Testis (tissue), 2 donors: ENCODE measurements at regions not wholly inside any gene's neighbourhood (a gene's known extent, or its start where the extent isn't known, plus 50 kb on each side); places are given as distances from the start of the nearest gene placed in this dataset.

ENCODE experiments used
- DNase-seq: peaks from one replicate; pipeline ENCODE4 v3.0.0-alpha.2; 2019
- H3K27ac ChIP-seq, 2 donors: fragments of 200-600 bp; sonication (generic); one replicate each; pipeline ENCODE4 v1.5.1; 2019
- H3K27me3 ChIP-seq: fragments of 200-600 bp; sonication (generic); one replicate; pipeline ENCODE4 v1.5.1; 2019
- H3K36me3 ChIP-seq: fragments of 200-600 bp; sonication (generic); one replicate; pipeline ENCODE4 v1.5.1; 2017; ENCODE audit warnings: low read depth; ENCODE audit errors: missing control alignments
- H3K4me1 ChIP-seq: fragments of 200-600 bp; sonication (generic); one replicate; pipeline ENCODE4 v1.5.1; 2019
- H3K4me3 ChIP-seq, 2 donors: fragments of 200-600 bp; sonication (generic); one replicate each; pipeline ENCODE4 v1.5.1; 2017 to 2019
- H3K9me3 ChIP-seq: fragments of 200-600 bp; sonication (generic); one replicate; pipeline ENCODE4 v1.5.1; 2017
- POLR2A ChIP-seq: fragments of 450-650 bp; IDR thresholded peaks from one replicate; pipeline ENCODE4 v1.6.1; 2017; ENCODE audit warnings: antibody characterized with exemption, mild to moderate bottlenecking, moderate library complexity
- WGBS, 2 donors: methylation state at CpG; one replicate each; pipeline ENCODE4 v1.1.5; 2018; 5-methylcytosine and 5-hydroxymethylcytosine counted together
- intact Hi-C: fragments of 100-400 bp; cut with DNase I; formaldehyde crosslinking; loops from one replicate; pipeline ENCODE4 v1.15.1; 2023; ENCODE audit warnings: low total_unique reads
- TF ChIP-seq, protein P1 (sequence below), 3 experiments: fragments of 450-650 bp in 2 of 3; fragments of 200-600 bp in 1 of 3; sonication (generic) in 1 of 3; IDR thresholded peaks; one replicate each; pipeline ENCODE4 v1.5.1; 2016 to 2019; ENCODE audit warnings: antibody characterized with exemption in 3 of 3, mild to moderate bottlenecking in 2 of 3, moderate library complexity in 1 of 3

DNA sequence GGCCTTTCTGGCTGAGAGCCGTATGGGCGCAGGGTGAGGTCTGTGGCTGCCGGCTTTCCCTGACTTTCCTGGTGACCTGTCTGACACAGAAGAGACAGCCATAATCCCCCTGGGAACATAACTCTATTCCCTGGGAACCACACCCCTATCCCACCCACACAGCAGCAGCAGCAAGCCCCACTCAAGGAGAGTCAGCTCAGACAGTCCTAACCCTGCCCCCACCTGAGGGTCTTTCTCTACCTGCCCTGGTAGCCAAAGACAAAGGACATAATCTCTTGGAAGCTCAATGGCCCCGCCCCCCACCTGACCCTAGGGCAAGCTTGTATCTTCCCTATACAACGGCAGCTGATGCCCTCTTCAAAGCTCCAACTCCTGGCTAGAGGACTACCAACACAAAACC lies 74.6 kb downstream of the PABPC4L start:
- no peak overlapping the region for H3K4me3 ChIP-seq
- no peaks in the 10 kb centered on the region for H3K27me3 ChIP-seq
- H3K9me3 ChIP-seq, result no peaks in the 10 kb centered on the region
- no peaks in the 10 kb centered on the region for H3K36me3 ChIP-seq
- no peaks in the 10 kb centered on the region for H3K4me1 ChIP-seq
- intact Hi-C loops, result no loop called here
- no peak for DNase-seq
- 93 to 98% methylated on average over 4 to 5 of the region's 5 CpGs for WGBS, 2 donors
- TF ChIP-seq, protein P1, sequence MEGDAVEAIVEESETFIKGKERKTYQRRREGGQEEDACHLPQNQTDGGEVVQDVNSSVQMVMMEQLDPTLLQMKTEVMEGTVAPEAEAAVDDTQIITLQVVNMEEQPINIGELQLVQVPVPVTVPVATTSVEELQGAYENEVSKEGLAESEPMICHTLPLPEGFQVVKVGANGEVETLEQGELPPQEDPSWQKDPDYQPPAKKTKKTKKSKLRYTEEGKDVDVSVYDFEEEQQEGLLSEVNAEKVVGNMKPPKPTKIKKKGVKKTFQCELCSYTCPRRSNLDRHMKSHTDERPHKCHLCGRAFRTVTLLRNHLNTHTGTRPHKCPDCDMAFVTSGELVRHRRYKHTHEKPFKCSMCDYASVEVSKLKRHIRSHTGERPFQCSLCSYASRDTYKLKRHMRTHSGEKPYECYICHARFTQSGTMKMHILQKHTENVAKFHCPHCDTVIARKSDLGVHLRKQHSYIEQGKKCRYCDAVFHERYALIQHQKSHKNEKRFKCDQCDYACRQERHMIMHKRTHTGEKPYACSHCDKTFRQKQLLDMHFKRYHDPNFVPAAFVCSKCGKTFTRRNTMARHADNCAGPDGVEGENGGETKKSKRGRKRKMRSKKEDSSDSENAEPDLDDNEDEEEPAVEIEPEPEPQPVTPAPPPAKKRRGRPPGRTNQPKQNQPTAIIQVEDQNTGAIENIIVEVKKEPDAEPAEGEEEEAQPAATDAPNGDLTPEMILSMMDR (IDR thresholded peaks at IDR 0.05), result no peak
- no peak for TF ChIP-seq POLR2A
- H3K27ac ChIP-seq, result no peak overlapping the region

DNA sequence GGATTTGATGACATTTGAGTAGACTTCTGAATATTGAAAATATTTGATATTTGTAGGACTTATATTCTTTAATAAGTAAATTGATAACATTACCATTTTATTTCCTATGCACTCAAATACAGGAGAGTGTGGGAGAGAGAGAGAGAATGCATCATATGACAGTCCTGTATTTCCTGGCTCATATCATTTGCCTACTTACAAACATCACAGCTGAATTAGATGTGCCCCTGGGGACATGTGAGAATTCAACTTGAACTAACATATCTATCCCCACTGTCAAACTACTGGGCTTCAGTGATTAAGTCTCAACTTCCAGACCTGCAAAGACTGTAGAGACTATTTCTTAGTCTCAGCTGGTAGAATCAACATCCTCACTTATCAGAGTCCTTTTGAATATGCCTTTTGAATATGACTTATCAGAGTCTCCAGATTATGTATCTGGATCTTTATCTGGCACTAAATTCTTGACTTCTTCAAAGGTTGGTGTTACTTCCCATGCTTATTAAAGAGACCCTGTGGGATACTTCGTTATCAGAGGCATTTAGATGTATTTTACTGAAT lies 75.5 kb downstream of the PABPC4L start:
- Histone ChIP-seq H3K4me1 (no peaks in the 10 kb centered on the region), H3K27ac (no peak overlapping the region), H3K36me3 (no peaks in the 10 kb centered on the region), H3K9me3 (no peaks in the 10 kb centered on the region), H3K27me3 (no peaks in the 10 kb centered on the region), H3K4me3 (no peak overlapping the region)
- TF ChIP-seq, protein P1 (IDR thresholded peaks at IDR 0.05), result no peak
- TF ChIP-seq POLR2A, result no peak
- DNase-seq, result no peak
- intact Hi-C loops, result no loop called here
- WGBS, 2 donors, result 91 to 93% methylated on average over 1 of the region's 1 CpG

DNA sequence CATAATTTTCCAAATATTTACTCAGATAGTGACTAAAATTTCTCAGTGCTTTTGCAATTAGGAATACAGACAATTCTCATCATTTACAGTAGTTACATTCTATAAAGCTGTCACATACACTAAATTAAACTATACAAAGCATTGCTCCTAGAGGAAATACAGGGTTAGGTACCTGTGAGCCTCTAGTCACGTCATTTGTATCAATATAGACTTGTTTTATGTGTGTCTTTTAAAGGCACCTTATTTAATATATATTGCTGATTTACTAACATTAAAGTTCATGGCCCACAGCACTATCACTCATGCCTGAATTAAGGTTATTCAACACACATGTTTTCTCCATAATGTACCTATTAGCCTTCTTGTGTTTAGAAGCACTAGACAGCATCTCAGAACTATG lies 78.7 kb downstream of the PABPC4L start:
- intact Hi-C loops, result no loop called here
- TF ChIP-seq POLR2A, result no peak
- TF ChIP-seq, protein P1 (IDR thresholded peaks at IDR 0.05), result no peak
- Histone ChIP-seq H3K36me3 (no peaks in the 10 kb centered on the region), H3K4me3 (no peak overlapping the region), H3K27ac (no peak overlapping the region), H3K9me3 (no peaks in the 10 kb centered on the region), H3K4me1 (no peaks in the 10 kb centered on the region), H3K27me3 (no peaks in the 10 kb centered on the region)
- no peak for DNase-seq
- WGBS, 2 donors, result 91 to 92% methylated on average over 1 of the region's 1 CpG

DNA sequence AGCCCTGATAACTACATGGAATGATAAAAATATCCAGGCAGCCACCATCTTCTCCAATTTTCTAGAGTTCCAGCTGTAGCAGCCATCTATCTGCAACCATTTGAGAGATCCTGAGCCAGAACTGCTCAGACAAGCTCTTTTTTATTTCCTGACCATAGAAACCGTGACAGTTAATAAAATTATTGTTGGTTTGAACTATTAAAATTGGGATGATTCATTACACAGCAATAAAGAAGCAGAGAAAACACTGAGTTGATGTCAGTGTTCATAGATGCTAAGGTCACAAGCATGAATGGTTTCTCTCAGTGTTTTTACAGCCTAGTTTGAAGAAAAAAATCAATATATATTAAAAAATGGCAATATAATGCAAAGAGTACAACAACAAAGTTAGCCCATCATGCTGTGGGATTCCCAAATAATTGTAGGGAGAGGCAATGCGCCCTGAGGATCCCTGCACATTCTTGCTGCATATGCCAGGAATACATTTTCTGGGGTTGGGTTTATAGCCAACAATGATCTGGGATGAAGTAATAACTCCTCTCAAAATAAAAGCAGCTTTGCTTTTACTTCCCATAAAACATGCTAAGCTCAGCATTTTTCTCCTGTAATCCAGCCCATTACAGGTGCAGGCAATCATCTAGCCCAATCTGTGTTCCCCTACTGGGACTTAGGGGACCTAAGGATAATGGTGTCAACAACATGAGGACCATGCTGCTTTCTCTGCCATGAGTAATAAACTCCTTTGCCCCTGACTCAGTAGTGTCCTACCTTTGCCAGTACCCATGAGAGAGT lies 84.0 kb downstream of the PABPC4L start:
- Histone ChIP-seq H3K9me3 (no peaks in the 10 kb centered on the region), H3K4me1 (no peaks in the 10 kb centered on the region), H3K4me3 (no peak overlapping the region), H3K36me3 (no peaks in the 10 kb centered on the region), H3K27me3 (no peaks in the 10 kb centered on the region), H3K27ac (no peak overlapping the region)
- intact Hi-C loops, result no loop called here
- TF ChIP-seq, protein P1 (IDR thresholded peaks at IDR 0.05), result no peak
- no peak for TF ChIP-seq POLR2A
- DNase-seq, result no peak
- 85 to 90% methylated on average over 2 of the region's 2 CpGs for WGBS, 2 donors

DNA sequence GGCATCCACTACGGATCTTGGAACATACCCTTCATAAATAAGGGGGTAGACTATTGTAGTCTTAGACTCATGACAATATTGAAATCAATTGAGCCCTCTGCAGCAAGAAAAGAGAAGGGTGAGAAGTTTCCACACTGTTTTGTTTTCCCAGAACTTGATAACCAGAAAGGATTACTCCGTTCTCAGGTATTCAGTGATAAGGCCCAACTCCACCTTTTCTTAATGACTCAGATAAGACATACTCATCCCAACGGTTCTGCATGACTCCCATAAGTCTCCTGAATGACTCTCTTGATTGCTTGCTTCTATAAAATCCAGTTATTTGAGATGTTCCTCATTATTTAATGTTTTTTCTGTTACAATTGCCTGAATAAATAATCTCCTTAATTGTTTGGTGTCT lies 111.7 kb downstream of the PABPC4L start:
- H3K4me3 ChIP-seq, result no peak overlapping the region
- no peak for TF ChIP-seq POLR2A
- TF ChIP-seq, protein P1 (IDR thresholded peaks at IDR 0.05), result no peak
- no peak overlapping the region for H3K27ac ChIP-seq
- no peaks in the 10 kb centered on the region for H3K27me3 ChIP-seq
- no peaks in the 10 kb centered on the region for H3K9me3 ChIP-seq
- no peaks in the 10 kb centered on the region for H3K4me1 ChIP-seq
- DNase-seq, result no peak
- WGBS, 2 donors, result 61 to 64% methylated on average over 3 of the region's 3 CpGs
- H3K36me3 ChIP-seq, result no peaks in the 10 kb centered on the region
- intact Hi-C loops, result no loop called here
